ENCODE measurements at regions not wholly inside any gene's neighbourhood (a gene's known extent, or its start where the extent isn't known, plus 50 kb on each side); places are given as distances from the start of the nearest gene placed in this dataset.
"Not testable (repeated sequence)": the region's sequence is repeated elsewhere in the genome, so short reads cannot be mapped to it uniquely, and the experiment has no call there.

DNA sequence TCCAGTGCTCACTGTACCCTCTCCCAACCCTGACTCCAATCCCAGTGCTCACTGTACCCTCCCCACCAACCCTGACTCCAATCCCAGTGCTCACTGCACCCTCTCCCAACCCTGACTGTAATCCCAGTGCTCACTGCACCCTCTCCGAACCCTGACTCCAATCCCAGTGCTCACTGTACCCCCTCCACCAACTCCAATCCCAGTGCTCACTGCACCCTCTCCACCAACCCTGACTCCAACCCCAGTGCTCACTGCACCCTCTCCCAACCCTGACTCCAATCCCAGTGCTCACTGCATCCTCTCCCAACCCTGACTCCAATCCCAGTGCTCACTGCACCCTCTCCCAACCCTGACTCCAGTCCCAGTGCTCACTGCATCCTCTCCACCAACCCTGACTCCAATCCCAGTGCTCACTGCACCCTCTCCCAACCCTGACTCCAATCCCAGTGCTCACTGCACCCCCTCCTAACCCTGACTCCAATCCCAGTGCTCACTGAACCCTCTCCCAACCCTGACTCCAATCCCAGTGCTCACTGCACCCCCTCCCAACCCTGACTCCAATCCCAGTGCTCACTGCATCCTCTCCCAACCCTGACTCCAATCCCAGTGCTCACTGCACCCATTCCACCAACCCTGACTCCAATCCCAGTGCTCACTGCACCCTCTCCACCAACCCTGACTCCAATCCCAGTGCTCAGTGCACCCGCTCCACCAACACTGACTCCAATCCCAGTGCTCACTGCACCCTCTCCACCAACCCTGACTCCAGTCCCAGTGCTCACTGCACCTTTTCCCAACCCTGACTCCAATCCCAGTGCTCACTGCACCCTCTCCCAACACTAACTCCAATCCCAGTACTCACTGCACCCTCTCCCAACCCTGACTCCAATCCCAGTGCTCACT is 136.3 kb upstream of the ZNF618 start:
- not testable (repeated sequence) for ATAC-seq, H3K36me3 Mint-ChIP-seq, H3K9me3 Mint-ChIP-seq, H3K4me3 Mint-ChIP-seq, H3K27ac Mint-ChIP-seq, H3K4me1 Mint-ChIP-seq
- peak in 1 of 2 donors; percentile 48 for DNase-seq (ENCODE audit: low spot score in 2 of 2)

DNA sequence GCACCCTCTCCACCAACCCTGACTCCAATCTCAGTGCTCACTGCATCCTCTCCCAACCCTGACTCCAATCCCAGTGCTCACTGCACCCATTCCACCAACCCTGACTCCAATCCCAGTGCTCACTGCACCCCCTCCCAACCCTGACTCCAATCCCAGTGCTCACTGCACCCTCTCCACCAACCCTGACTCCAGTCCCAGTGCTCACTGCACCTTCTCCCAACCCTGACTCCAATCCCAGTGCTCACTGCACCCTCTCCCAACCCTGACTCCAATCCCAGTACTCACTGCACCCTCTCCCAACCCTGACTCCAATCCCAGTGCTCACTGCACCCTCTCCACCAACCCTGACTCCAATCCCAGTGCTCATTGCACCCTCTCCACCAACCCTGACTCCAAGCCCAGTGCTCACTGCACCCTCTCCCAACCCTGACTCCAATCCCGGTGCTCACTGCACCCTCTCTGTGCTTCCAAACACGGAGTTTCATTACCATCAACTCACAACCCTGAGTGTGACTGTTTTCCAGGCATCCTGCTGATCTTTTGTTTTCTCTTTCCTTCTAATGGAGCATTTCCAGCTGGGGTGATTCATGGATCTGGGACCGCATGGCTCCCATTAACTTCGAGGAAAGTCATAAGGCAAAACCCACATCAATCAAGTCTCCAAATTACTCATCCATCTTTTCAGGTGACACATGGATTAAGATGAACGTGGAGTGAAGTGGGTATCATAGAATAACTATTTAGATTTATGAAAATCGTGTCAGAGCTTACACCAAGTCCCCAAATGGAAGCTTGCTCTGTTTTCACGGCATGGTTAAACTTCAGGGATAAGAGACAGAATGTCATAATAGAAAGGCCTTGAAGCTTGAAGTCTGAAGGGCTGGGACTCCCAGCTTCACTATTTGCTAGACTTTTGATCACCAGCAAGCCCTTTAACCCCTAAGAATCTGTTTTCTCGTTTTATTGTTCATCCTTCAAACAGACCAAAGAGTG is 135.3 kb upstream of the ZNF618 start:
- H3K4me3 Mint-ChIP-seq; H3K4me1 Mint-ChIP-seq; DNase-seq (ENCODE audit: low spot score in 2 of 2); H3K36me3 Mint-ChIP-seq; ATAC-seq; H3K9me3 Mint-ChIP-seq: not testable (repeated sequence)
- peak overlapping the region; percentile 60 for H3K27ac Mint-ChIP-seq

DNA sequence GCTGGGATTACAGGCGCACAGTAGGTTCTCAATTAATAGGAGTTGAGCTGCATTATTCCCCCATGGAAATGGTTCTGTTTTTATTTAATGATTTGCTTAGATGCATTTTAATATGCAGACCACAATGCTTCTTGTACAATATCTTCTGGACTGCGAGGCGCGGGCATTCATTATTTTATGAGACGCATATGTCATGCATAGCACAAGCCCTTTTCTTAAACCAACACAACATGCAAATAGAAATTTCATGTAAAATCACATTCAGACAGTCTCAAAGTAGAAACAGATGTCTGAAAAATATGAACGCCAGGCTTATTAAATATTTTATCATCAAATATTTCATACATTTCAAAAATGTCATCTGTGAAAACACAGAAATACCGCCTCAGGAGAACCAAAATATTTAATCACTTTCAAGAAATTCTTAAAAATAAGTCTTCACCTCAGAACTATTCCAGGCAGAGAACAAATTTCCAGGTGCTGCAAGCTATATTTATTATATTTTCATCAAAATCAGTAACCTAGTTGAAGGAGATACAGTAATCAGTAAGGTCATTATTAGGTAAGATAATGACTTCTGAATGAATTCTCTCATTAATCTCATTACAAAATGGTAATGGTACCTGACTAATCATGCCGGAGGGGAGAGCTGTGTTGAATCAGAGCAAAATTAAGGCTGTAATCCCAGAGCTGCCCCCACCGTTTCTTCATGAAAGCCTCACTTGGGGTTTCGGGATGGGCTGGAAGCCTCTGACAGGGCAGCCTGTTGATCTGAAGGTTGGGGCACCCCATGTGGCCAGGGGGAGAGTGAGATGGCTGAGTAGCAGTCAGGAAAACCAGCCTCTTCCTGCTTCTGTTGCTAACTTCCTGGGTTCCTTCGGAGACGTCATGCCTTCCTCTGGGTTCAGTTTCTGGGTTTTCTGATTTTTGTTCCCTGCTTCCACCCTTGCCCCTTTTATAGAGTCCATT is 133.9 kb upstream of the ZNF618 start:
- DNase-seq (ENCODE audit: low spot score in 2 of 2) = no peak
- no peak for ATAC-seq
- peaks cover 6% of the 10 kb centered on the region for H3K4me1 Mint-ChIP-seq
- peaks cover 4% of the 10 kb centered on the region for H3K9me3 Mint-ChIP-seq
- peaks cover 6% of the 10 kb centered on the region for H3K36me3 Mint-ChIP-seq
- H3K4me3 Mint-ChIP-seq = no peak overlapping the region
- no peak overlapping the region for H3K27ac Mint-ChIP-seq

DNA sequence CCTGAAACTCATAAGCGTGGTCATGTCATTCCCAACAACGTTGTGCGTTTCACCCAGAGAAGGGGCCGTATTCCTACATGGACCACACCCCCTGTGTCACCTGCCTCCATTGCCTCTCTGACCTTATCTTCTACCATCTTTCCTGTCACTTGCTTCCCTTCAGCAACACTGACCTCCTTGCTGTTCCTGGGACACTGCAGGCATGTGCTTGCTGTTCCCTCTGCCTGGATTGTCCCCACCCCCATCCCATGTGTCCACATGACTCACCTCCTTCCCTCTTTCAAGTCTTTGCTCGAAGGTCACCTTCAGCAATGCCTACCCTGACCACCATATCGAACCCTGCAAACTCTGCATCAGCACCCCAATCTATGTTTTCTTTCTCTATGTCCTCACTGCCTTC is 133.2 kb upstream of the ZNF618 start:
- no peak overlapping the region for H3K27ac Mint-ChIP-seq
- H3K4me3 Mint-ChIP-seq = no peak overlapping the region
- peaks cover 8% of the 10 kb centered on the region for H3K9me3 Mint-ChIP-seq
- no peak for DNase-seq (ENCODE audit: low spot score in 2 of 2)
- H3K36me3 Mint-ChIP-seq = peaks cover 6% of the 10 kb centered on the region
- no peak for ATAC-seq
- peaks cover 6% of the 10 kb centered on the region for H3K4me1 Mint-ChIP-seq

DNA sequence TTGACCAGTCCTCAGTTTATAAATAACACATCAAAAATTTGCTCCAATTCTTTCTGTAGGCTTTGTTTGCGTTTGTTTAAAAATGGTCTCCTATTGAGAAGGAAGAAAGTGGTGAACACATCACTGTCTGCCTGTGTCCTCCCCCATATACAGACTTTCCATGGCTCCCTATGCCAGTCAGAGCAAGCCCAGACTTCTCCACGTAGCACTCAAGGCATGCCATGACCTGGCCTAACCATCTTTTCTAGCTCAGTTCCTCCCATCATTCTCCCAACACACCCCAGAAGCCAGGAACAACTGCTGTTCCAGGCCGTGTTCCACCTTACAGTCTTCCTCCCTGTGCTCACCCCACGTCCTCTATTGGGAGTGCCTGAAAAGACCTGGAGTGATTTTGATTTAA is 129.6 kb upstream of the ZNF618 start:
- H3K4me3 Mint-ChIP-seq = no peak overlapping the region
- DNase-seq (ENCODE audit: low spot score in 2 of 2) = no peak
- no peak for ATAC-seq
- H3K36me3 Mint-ChIP-seq = no peaks in the 10 kb centered on the region
- no peak overlapping the region for H3K27ac Mint-ChIP-seq
- peaks cover 8% of the 10 kb centered on the region for H3K9me3 Mint-ChIP-seq
- H3K4me1 Mint-ChIP-seq = no peaks in the 10 kb centered on the region

DNA sequence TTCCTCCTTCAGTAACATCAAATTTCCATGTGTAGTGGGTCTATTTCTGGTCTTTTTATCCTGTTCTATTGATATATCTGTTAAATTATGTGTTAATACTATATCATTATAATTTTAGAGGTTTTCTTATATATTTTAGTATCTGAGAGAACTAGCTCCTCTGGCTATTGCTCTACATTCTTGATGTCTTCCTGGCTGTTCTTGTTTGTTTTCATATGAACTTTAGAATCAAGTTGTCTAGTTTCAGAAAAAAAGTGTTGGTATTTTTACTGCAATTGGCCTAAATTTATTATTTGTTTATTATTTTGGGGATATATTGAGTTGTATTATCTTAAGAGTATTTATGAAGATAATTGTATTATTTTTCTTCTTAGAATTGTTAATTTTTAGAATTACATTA is 128.0 kb upstream of the ZNF618 start:
- Mint-ChIP-seq H3K4me1 (no peaks in the 10 kb centered on the region), H3K9me3 (peaks cover 8% of the 10 kb centered on the region), H3K36me3 (no peaks in the 10 kb centered on the region), H3K27ac (no peak overlapping the region), H3K4me3 (no peak overlapping the region)
- DNase-seq (ENCODE audit: low spot score in 2 of 2) (no peak), ATAC-seq (no peak)

DNA sequence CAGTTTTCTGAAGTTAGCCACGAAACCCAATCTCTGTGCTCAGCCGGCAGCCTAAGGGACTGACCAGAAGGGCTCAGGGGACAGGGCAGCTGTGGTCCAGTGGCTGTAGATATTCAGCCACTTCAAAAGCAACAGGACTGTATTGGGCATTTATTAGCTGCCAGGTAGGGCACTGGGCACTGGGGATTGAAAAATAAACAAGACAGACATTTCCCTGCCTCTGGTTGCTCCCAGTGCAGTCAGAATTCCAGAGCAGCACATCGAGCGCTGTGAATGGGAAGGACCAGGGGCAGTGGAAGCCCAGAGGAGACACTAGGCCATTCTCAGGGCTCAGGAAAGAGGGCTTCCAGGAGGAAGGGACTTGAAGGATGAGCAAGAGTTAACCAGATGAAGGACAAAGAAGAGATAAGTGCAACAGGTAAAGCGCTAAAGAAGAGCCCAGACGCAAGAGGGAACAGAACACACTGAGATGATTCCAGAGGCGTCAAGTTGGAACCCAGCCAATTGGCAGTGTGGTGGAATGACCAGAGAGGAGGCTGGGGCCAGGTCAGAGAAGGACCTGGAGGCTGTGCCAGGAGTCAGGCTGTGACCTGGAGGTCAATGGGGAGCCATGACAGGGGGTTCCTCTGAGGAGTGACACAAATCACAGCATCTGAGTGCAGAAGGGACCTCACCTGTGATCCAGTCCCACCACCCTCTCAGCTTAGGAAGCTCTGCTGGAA is 122.5 kb upstream of the ZNF618 start:
- Mint-ChIP-seq H3K9me3 (no peaks in the 10 kb centered on the region), H3K36me3 (no peaks in the 10 kb centered on the region), H3K4me1 (no peaks in the 10 kb centered on the region), H3K27ac (no peak overlapping the region), H3K4me3 (no peak overlapping the region)
- ATAC-seq = no peak
- DNase-seq (ENCODE audit: low spot score in 2 of 2) = no peak

DNA sequence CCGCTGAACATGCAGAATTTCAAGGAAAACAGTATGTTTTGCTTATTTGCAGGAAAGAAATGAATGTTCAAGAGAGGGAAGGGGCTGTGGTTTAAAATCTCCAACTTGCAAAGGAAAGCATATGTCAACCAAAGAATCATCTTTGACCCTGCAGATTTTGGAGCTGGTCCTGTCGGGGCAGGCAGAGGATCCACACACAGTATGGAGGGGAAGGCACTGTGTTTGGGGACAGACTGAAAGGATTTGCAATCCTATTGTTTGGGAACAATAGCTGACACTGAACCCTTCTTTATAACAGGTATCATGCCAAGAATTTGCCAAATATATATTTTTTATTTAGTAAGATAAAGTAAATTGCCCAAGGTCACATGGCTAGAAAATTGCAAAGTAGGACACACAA is 121.4 kb upstream of the ZNF618 start:
- H3K27ac Mint-ChIP-seq = no peak overlapping the region
- H3K9me3 Mint-ChIP-seq = no peaks in the 10 kb centered on the region
- no peak overlapping the region for H3K4me3 Mint-ChIP-seq

DNA sequence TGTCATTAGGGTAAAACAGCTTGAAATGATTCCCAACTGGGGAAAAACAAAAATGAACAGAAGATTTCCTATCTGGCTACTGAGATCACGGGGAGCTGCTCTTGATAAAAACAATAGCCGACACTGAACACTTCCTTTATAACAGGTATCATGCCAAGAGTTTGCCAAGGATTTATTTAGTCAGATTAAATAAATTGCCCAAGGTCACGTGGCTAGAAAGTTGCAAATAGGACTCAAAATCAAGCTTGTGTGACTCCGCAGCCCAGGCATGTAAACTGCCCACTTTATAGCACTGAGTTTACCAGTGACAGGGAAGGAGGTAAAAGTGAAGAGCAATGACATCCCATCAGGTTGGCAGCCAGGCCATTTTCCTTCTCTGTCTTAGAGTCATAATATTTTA is 120.7 kb upstream of the ZNF618 start:
- Mint-ChIP-seq H3K9me3 (no peaks in the 10 kb centered on the region), H3K36me3 (no peaks in the 10 kb centered on the region), H3K4me1 (no peaks in the 10 kb centered on the region), H3K27ac (no peak overlapping the region), H3K4me3 (no peak overlapping the region)
- DNase-seq (ENCODE audit: low spot score in 2 of 2) (no peak), ATAC-seq (no peak)

More for the DNA sequence above, 121.4 kb upstream of the ZNF618 start:
- DNase-seq (ENCODE audit: low spot score in 2 of 2) = no peak
- ATAC-seq = no peak
- no peaks in the 10 kb centered on the region for H3K36me3 Mint-ChIP-seq
- no peaks in the 10 kb centered on the region for H3K4me1 Mint-ChIP-seq

DNA sequence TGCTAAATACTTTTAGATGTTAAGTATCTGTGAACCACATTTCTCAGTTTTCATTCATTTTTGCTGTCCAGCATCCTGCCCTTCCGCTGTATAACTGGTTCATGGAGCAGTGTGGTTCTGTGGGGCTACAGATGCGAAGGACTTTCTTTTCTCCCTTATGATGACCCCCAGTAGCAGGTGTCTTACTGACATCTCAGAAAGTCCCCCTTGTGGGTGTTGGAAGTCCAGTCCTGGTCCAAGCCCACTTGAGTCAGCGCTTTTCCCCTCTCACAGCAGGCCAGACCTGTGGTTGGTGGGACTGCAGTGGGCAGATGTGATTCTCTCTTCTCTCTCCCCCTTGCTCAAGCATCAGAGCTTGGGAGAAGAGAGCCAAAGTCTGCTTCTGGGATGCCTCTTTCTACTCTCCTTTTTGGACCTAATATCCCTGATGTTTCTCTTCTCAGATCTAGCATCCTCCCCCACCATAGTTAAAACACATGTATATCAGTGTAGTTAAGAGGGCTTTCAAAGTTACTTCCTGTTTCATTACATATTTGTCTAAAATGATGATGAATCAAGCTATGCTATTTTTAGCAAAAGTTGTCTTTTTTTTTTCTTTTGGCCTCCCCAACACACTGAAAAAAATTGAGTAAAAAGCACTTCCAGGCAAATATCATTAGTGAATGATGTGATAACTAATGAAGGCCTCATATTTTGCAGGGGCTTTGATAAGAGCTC is 119.5 kb upstream of the ZNF618 start:
- no peak for ATAC-seq
- DNase-seq (ENCODE audit: low spot score in 2 of 2) = no peak
- Mint-ChIP-seq H3K9me3 (no peaks in the 10 kb centered on the region), H3K4me3 (no peak overlapping the region), H3K36me3 (no peaks in the 10 kb centered on the region), H3K4me1 (no peaks in the 10 kb centered on the region), H3K27ac (no peak overlapping the region)

DNA sequence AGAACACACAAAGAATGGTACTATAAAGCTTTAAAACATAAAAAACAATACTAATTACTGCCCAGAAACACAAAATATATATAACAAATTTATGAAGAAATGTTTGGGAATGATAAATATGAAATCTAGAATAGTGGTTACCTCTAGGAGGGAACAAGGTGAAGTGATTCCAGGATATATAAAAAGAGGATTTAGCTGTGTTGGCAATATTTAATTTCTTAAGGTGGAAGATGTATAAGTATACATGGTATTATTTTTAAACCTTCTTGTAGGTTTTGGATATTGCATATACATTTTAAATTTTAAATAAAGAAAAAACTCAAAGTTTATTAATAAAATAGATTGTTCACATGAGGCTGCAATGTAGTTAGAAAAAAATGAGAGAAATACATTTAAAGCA is 112.7 kb upstream of the ZNF618 start:
- ATAC-seq (no peak), DNase-seq (ENCODE audit: low spot score in 2 of 2) (no peak)
- no peak overlapping the region for H3K4me3 Mint-ChIP-seq
- no peaks in the 10 kb centered on the region for H3K36me3 Mint-ChIP-seq
- H3K9me3 Mint-ChIP-seq = peaks cover 3% of the 10 kb centered on the region
- H3K4me1 Mint-ChIP-seq = no peaks in the 10 kb centered on the region
- no peak overlapping the region for H3K27ac Mint-ChIP-seq

DNA sequence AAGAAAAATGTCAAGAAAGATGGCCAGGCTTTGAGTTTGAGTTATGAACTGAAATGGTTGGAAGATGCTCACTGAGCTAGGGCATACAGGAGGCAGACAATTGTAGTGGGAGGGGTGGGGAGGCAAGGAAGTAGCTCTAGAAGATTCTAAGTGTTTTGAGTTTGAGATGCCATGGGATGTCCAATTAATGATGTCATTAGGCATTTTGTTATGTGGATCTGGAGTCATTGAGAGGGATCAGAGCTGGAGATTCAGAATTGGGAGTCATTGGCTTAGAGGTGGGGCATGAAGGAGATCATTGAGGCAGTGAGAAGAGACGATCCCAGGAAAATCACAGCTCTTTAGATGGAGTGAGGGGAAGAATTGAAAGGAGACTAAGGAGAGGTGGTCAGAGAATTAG is 111.5 kb upstream of the ZNF618 start:
- Mint-ChIP-seq H3K27ac (no peak overlapping the region), H3K4me3 (no peak overlapping the region), H3K36me3 (no peaks in the 10 kb centered on the region), H3K9me3 (peaks cover 3% of the 10 kb centered on the region), H3K4me1 (no peaks in the 10 kb centered on the region)
- ATAC-seq (no peak), DNase-seq (ENCODE audit: low spot score in 2 of 2) (peak in 1 of 2 donors; percentile 17)

DNA sequence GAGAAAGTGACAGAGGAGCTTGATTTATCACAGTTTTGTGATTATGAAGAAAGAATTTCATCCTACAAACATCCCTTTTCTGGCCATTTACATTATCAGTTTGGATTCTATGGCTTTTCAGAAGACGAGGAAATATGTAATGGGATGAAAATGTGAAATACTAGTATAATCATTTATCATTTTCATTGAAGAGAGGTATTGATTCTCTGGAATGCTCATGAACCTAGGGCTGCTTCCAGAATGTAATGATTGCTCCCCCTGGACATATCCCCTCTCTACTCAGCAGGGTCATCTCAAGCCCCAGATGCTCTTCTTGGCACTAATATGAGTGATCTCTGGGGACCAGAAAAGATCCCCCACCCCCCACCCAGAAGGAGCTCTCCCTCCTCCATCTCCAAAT is 106.7 kb upstream of the ZNF618 start:
- Mint-ChIP-seq H3K27ac (no peak overlapping the region), H3K4me3 (no peak overlapping the region), H3K4me1 (no peaks in the 10 kb centered on the region), H3K9me3 (peaks cover 3% of the 10 kb centered on the region), H3K36me3 (no peaks in the 10 kb centered on the region)
- DNase-seq (ENCODE audit: low spot score in 2 of 2) (no peak), ATAC-seq (no peak)

DNA sequence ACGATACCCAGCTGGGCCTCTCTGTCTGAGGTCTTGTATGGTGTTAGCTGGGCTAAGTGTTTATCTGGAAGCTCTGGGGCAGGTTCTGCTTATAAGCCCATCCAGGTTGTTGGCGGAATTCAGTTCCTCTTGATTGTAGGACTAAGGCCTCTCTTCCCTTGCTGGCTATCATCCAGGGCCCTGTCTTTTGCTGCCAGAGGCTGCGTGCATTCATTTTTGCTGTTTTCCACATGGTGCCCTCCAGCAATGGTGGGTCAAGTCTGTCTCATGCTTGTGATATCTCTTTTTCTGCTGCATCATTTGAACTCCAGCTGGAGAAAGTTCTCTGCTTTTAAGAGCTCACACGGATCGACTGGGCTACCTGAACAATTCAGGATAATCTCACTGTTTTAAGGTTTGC is 105.7 kb upstream of the ZNF618 start:
- H3K9me3 Mint-ChIP-seq = peaks cover 3% of the 10 kb centered on the region
- H3K36me3 Mint-ChIP-seq = no peaks in the 10 kb centered on the region
- no peaks in the 10 kb centered on the region for H3K4me1 Mint-ChIP-seq
- ATAC-seq (no peak), DNase-seq (ENCODE audit: low spot score in 2 of 2) (peak in 1 of 2 donors; percentile 10)
- H3K27ac Mint-ChIP-seq = no peak overlapping the region
- H3K4me3 Mint-ChIP-seq = no peak overlapping the region
